Naive thymus-derived CD4-positive, alpha-beta T cell (primary cell): ENCODE measurements at regions not wholly inside any gene's neighbourhood (a gene's known extent, or its start where the extent isn't known, plus 50 kb on each side); places are given as distances from the start of the nearest gene placed in this dataset.
A peak's percentile ranks its signal among the peaks of the same experiment; 100 is the strongest.

ENCODE experiments used
- ATAC-seq: fragments of 150-1000 bp; cut with Tn5 transposase; 2 replicates; pipeline ENCODE4 v1.10.0; 2021; ENCODE audit warnings: mild to moderate bottlenecking, moderate library complexity
- CTCF ChIA-PET: fragments of 350-600 bp; sonication (Branson Sonifier 250); formaldehyde crosslinking; loops from one replicate; lab custom pipeline; 2021; ENCODE audit warnings: antibody characterized with exemption; lab: Charles Lee
- POLR2A ChIA-PET: fragments of 350-600 bp; sonication (Branson Sonifier 250); formaldehyde crosslinking; loops from one replicate; lab custom pipeline; 2021; ENCODE audit warnings: antibody characterized with exemption, inconsistent platforms; lab: Charles Lee
- DNase-seq, 9 donors: peaks; one replicate each; pipeline versions ENCODE4 v3.0.0 to v3.0.0-alpha.2; 2020 to 2022; ENCODE audit warnings: mixed read lengths in 1 of 9
- H3K27ac ChIP-seq: one replicate; pipeline ENCODE4 v1.7.0; 2013; ENCODE audit warnings: mild to moderate bottlenecking, low read depth, low read length, moderate library complexity
- H3K27me3 ChIP-seq, 2 donors: one replicate each; pipeline ENCODE4 v1.7.0; 2013; ENCODE audit warnings: low read length in 2 of 2, mild to moderate bottlenecking in 2 of 2, moderate library complexity in 2 of 2; ENCODE audit not compliant: control insufficient read depth in 2 of 2, insufficient read depth in 2 of 2
- H3K36me3 ChIP-seq, 3 experiments: 1 replicate in 2 of 3; 2 replicates in 1 of 3; pipeline ENCODE4 v1.7.0; 2013; ENCODE audit warnings: low read length in 3 of 3, mild to moderate bottlenecking in 3 of 3, moderate library complexity in 1 of 3; ENCODE audit not compliant: insufficient read depth in 3 of 3, control insufficient read depth in 2 of 3
- H3K4me1 ChIP-seq, 2 donors: one replicate each; pipeline ENCODE4 v1.7.0; 2013; ENCODE audit warnings: low read length in 2 of 2, mild to moderate bottlenecking in 2 of 2, moderate library complexity in 1 of 2; ENCODE audit not compliant: control insufficient read depth in 2 of 2, insufficient read depth in 2 of 2
- H3K4me3 ChIP-seq: 2 replicates; pipeline ENCODE4 v1.7.0; 2013; ENCODE audit warnings: mild to moderate bottlenecking, low read length
- H3K9me3 ChIP-seq, 3 experiments: 1 replicate in 2 of 3; 2 replicates in 1 of 3; pipeline ENCODE4 v1.7.0; 2013; ENCODE audit warnings: low read length in 3 of 3; ENCODE audit not compliant: control insufficient read depth in 2 of 3
- H3K27ac Mint-ChIP-seq, 9 donors: one replicate each; pipeline ENCODE4 v1.8.0; 2020 to 2022; ENCODE audit warnings: mixed read lengths in 9 of 9, mild to moderate bottlenecking in 8 of 9, moderate library complexity in 5 of 9, inconsistent platforms in 2 of 9
- H3K27me3 Mint-ChIP-seq, 5 donors: one replicate each; pipeline ENCODE4 v1.8.0; 2021 to 2022; ENCODE audit warnings: mixed read lengths in 5 of 5, mild to moderate bottlenecking in 1 of 5
- H3K36me3 Mint-ChIP-seq, 5 donors: one replicate each; pipeline ENCODE4 v1.8.0; 2020 to 2022; ENCODE audit warnings: mixed read lengths in 5 of 5, mild to moderate bottlenecking in 3 of 5, inconsistent platforms in 1 of 5
- H3K4me1 Mint-ChIP-seq, 7 donors: one replicate each; pipeline ENCODE4 v1.8.0; 2020 to 2022; ENCODE audit warnings: mixed read lengths in 7 of 7, mild to moderate bottlenecking in 3 of 7, inconsistent platforms in 1 of 7
- H3K4me3 Mint-ChIP-seq, 10 donors: one replicate each; pipeline ENCODE4 v1.8.0; 2020 to 2022; ENCODE audit warnings: mild to moderate bottlenecking in 10 of 10, mixed read lengths in 10 of 10, moderate library complexity in 6 of 10, inconsistent platforms in 2 of 10
- H3K9me3 Mint-ChIP-seq, 11 donors: one replicate each; pipeline ENCODE4 v1.8.0; 2020 to 2022; ENCODE audit warnings: mixed read lengths in 11 of 11, mild to moderate bottlenecking in 4 of 11, inconsistent platforms in 1 of 11, moderate library complexity in 1 of 11
- intact Hi-C, 2 donors: fragments of 100-400 bp; cut with micrococcal nuclease; formaldehyde crosslinking; loops; one replicate each; pipeline ENCODE4 v1.15.1; 2023

GRCh38 chr7:142454862-142455261 is 197.0 kb upstream of the PRSS58 start:
- Histone ChIP-seq H3K27ac (peak overlapping the region; percentile 58), H3K36me3 (no peaks in the 10 kb centered on the region), H3K9me3 (no peaks in the 10 kb centered on the region), H3K4me1 (peaks cover 0 to 13% of the 10 kb centered on the region in 2 donors), H3K4me3 (peak overlapping the region; percentile 10), H3K27me3 (no peaks in the 10 kb centered on the region)
- POLR2A ChIA-PET, result interaction anchor here (0.6 to 2.5 kb wide), 3 partner anchors 18 to 356 kb away, joined by 3 to 5 read pairs (median 3); no protein-coding TSS in a partner anchor
- H3K4me3 Mint-ChIP-seq, result peak overlapping the region; percentile 49 to 81 (median 72)
- CTCF ChIA-PET, result interaction anchor here (0.6 to 1.9 kb wide), 5 partner anchors 11 to 71 kb away, joined by 3 to 4 read pairs (median 3); no protein-coding TSS in a partner anchor
- peak in 3 of 9 donors; percentile 20 to 27 (median 24) for DNase-seq
- peak; percentile 70 for ATAC-seq
- H3K9me3 Mint-ChIP-seq, result no peaks in the 10 kb centered on the region
- H3K27me3 Mint-ChIP-seq, result peaks cover 0 to 16% (median 0%) of the 10 kb centered on the region in 5 donors
- H3K4me1 Mint-ChIP-seq, result peaks cover 24 to 69% (median 60%) of the 10 kb centered on the region in 7 donors
- H3K36me3 Mint-ChIP-seq, result no peaks in the 10 kb centered on the region
- peak overlapping the region; percentile 2 to 93 (median 81) for H3K27ac Mint-ChIP-seq
- intact Hi-C loops, result loop anchor here in 1 of 2 donors (2.0 to 10.0 kb wide), 2 partner anchors 14 to 130 kb away; no protein-coding TSS in a partner anchor

GRCh38 chr7:142452791-142453190 is 194.9 kb upstream of the PRSS58 start:
- no peaks in the 10 kb centered on the region for H3K9me3 Mint-ChIP-seq
- H3K27ac Mint-ChIP-seq, result peak overlapping the region in 5 of 9 donors; percentile 14 to 85 (median 55)
- ChIA-PET CTCF (no interaction called here), POLR2A (interaction anchor here (0.7 to 0.8 kb wide), 2 partner anchors 12 to 83 kb away, joined by 3 read pairs; no protein-coding TSS in a partner anchor)
- no peaks in the 10 kb centered on the region for H3K36me3 Mint-ChIP-seq
- H3K4me3 ChIP-seq, result no peak overlapping the region
- H3K4me1 Mint-ChIP-seq, result peaks cover 12 to 48% (median 39%) of the 10 kb centered on the region in 7 donors
- DNase-seq (no peak), ATAC-seq (no peak)
- peak overlapping the region in 1 of 10 donors; percentile 50 for H3K4me3 Mint-ChIP-seq
- peaks cover 0 to 14% (median 0%) of the 10 kb centered on the region in 5 donors for H3K27me3 Mint-ChIP-seq
- no peaks in the 10 kb centered on the region for H3K36me3 ChIP-seq
- intact Hi-C loops, result loop anchor here in 1 of 2 donors (10.0 kb wide), 1 partner anchor 132 kb away; no protein-coding TSS in a partner anchor
- H3K27me3 ChIP-seq, result no peaks in the 10 kb centered on the region
- H3K27ac ChIP-seq, result no peak overlapping the region
- no peaks in the 10 kb centered on the region for H3K9me3 ChIP-seq
- no peaks in the 10 kb centered on the region for H3K4me1 ChIP-seq

- DNase-seq (no peak), ATAC-seq (no peak)
- intact Hi-C loops, result loop anchor here in 1 of 2 donors (10.0 kb wide), 1 partner anchor 133 kb away; no protein-coding TSS in a partner anchor
- no peaks in the 10 kb centered on the region for H3K4me1 ChIP-seq
- H3K4me3 Mint-ChIP-seq, result peak overlapping the region in 2 of 10 donors; percentile 46 to 72
- H3K27me3 Mint-ChIP-seq, result peaks cover 0 to 14% (median 0%) of the 10 kb centered on the region in 5 donors
- no peak overlapping the region for H3K27ac ChIP-seq
- H3K36me3 Mint-ChIP-seq, result no peaks in the 10 kb centered on the region
- peak overlapping the region in 2 of 9 donors; percentile 42 to 68 for H3K27ac Mint-ChIP-seq
- H3K9me3 Mint-ChIP-seq, result no peaks in the 10 kb centered on the region
- POLR2A ChIA-PET, result interaction anchor here (0.8 to 1.5 kb wide), 2 partner anchors 12 to 84 kb away, joined by 3 read pairs; no protein-coding TSS in a partner anchor
- H3K36me3 ChIP-seq, result no peaks in the 10 kb centered on the region
- no peaks in the 10 kb centered on the region for H3K9me3 ChIP-seq
- no peak overlapping the region for H3K4me3 ChIP-seq
- CTCF ChIA-PET, result interaction anchor here (0.6 to 1.0 kb wide), 2 partner anchors 30 to 48 kb away, joined by 3 read pairs; no protein-coding TSS in a partner anchor
- peaks cover 12 to 40% (median 33%) of the 10 kb centered on the region in 7 donors for H3K4me1 Mint-ChIP-seq
- no peaks in the 10 kb centered on the region for H3K27me3 ChIP-seq
Measured at GRCh38 chr7:142451817-142452216, 194.0 kb upstream of the PRSS58 start.

GRCh38 chr7:142451296-142451695 is 193.4 kb upstream of the PRSS58 start:
- H3K9me3 ChIP-seq, result no peaks in the 10 kb centered on the region
- ChIA-PET CTCF (interaction anchor here (0.6 to 1.0 kb wide), 2 partner anchors 31 to 48 kb away, joined by 3 read pairs; no protein-coding TSS in a partner anchor), POLR2A (interaction anchor here (1.5 to 2.1 kb wide), 2 partner anchors 12 to 348 kb away, joined by 3 to 6 read pairs; no protein-coding TSS in a partner anchor)
- no peak overlapping the region for H3K4me3 ChIP-seq
- H3K36me3 ChIP-seq, result no peaks in the 10 kb centered on the region
- DNase-seq (no peak), ATAC-seq (no peak)
- intact Hi-C loops, result loop anchor here in 1 of 2 donors (10.0 kb wide), 1 partner anchor 134 kb away; no protein-coding TSS in a partner anchor
- Mint-ChIP-seq H3K9me3 (no peaks in the 10 kb centered on the region), H3K4me1 (peaks cover 12 to 37% (median 30%) of the 10 kb centered on the region in 7 donors), H3K4me3 (peak overlapping the region in 5 of 10 donors; percentile 23 to 65 (median 42)), H3K27ac (peak overlapping the region in 2 of 9 donors; percentile 10 to 49), H3K36me3 (no peaks in the 10 kb centered on the region), H3K27me3 (peaks cover 0 to 14% (median 0%) of the 10 kb centered on the region in 5 donors)
- no peaks in the 10 kb centered on the region for H3K27me3 ChIP-seq
- no peaks in the 10 kb centered on the region for H3K4me1 ChIP-seq
- H3K27ac ChIP-seq, result no peak overlapping the region

GRCh38 chr7:142450695-142451094 is 192.8 kb upstream of the PRSS58 start:
- H3K27ac ChIP-seq, result no peak overlapping the region
- POLR2A ChIA-PET, result interaction anchor here (1.9 to 2.1 kb wide), 2 partner anchors 348 to 359 kb away, joined by 6 to 7 read pairs; no protein-coding TSS in a partner anchor
- H3K36me3 Mint-ChIP-seq, result no peaks in the 10 kb centered on the region
- peaks cover 0 to 14% (median 0%) of the 10 kb centered on the region in 5 donors for H3K27me3 Mint-ChIP-seq
- peaks cover 12 to 35% (median 29%) of the 10 kb centered on the region in 7 donors for H3K4me1 Mint-ChIP-seq
- H3K27ac Mint-ChIP-seq, result peak overlapping the region in 4 of 9 donors; percentile 10 to 78 (median 51)
- no peaks in the 10 kb centered on the region for H3K9me3 ChIP-seq
- no peaks in the 10 kb centered on the region for H3K4me1 ChIP-seq
- CTCF ChIA-PET, result interaction anchor here (1.3 kb wide), 1 partner anchor 9 kb away, joined by 3 read pairs; no protein-coding TSS in a partner anchor
- ATAC-seq, result no peak
- intact Hi-C loops, result loop anchor here in 1 of 2 donors (10.0 kb wide), 1 partner anchor 134 kb away; no protein-coding TSS in a partner anchor
- no peak for DNase-seq
- peak overlapping the region in 8 of 10 donors; percentile 10 to 67 (median 40) for H3K4me3 Mint-ChIP-seq
- no peaks in the 10 kb centered on the region for H3K9me3 Mint-ChIP-seq
- no peak overlapping the region for H3K4me3 ChIP-seq
- H3K27me3 ChIP-seq, result no peaks in the 10 kb centered on the region
- no peaks in the 10 kb centered on the region for H3K36me3 ChIP-seq

GRCh38 chr7:142450206-142450605 is 192.3 kb upstream of the PRSS58 start:
- no peaks in the 10 kb centered on the region for H3K9me3 Mint-ChIP-seq
- H3K27me3 Mint-ChIP-seq, result peaks cover 0 to 14% (median 0%) of the 10 kb centered on the region in 5 donors
- H3K4me1 Mint-ChIP-seq, result peaks cover 12 to 32% (median 26%) of the 10 kb centered on the region in 7 donors
- intact Hi-C loops, result loop anchor here in 1 of 2 donors (10.0 kb wide), 1 partner anchor 135 kb away; no protein-coding TSS in a partner anchor
- peak overlapping the region; percentile 28 for H3K27ac ChIP-seq
- POLR2A ChIA-PET, result interaction anchor here (0.6 to 2.1 kb wide), 3 partner anchors 349 to 365 kb away, joined by 3 to 7 read pairs (median 6); no protein-coding TSS in a partner anchor
- peak overlapping the region in 7 of 9 donors; percentile 36 to 85 (median 78) for H3K27ac Mint-ChIP-seq
- H3K36me3 ChIP-seq, result no peaks in the 10 kb centered on the region
- H3K4me3 ChIP-seq, result no peak overlapping the region
- H3K4me1 ChIP-seq, result peaks cover 0 to 4% of the 10 kb centered on the region in 2 donors
- DNase-seq (no peak), ATAC-seq (no peak)
- H3K4me3 Mint-ChIP-seq, result peak overlapping the region; percentile 45 to 75 (median 58)
- CTCF ChIA-PET, result interaction anchor here (1.3 kb wide), 1 partner anchor 9 kb away, joined by 3 read pairs; no protein-coding TSS in a partner anchor
- no peaks in the 10 kb centered on the region for H3K27me3 ChIP-seq
- H3K9me3 ChIP-seq, result no peaks in the 10 kb centered on the region
- H3K36me3 Mint-ChIP-seq, result no peaks in the 10 kb centered on the region
